ENCODE measurements at regions not wholly inside any gene's neighbourhood (a gene's known extent, or its start where the extent isn't known, plus 50 kb on each side); places are given as distances from the start of the nearest gene placed in this dataset.

- no peak for DNase-seq (ENCODE audit: low read depth, low spot score)
- in situ Hi-C loops (cut with HindIII; ENCODE audit: low pct_unique_long_range_greater_than_20kb, low sequenced_read_pairs), result no loop called here
- Histone ChIP-seq H3K4me1 (ENCODE audit: control insufficient read depth, insufficient read depth, low read length) (no peaks in the 10 kb centered on the region), H3K27ac (ENCODE audit: low read length) (no peak overlapping the region), H3K36me3 (ENCODE audit: control insufficient read depth, insufficient read depth, low read length) (no peaks in the 10 kb centered on the region), H3K9me3 (ENCODE audit: control insufficient read depth, insufficient read depth, low read depth, low read length) (no peaks in the 10 kb centered on the region), H3K27me3 (ENCODE audit: control insufficient read depth, insufficient read depth, low read length) (no peaks in the 10 kb centered on the region), H3K4me3 (ENCODE audit: low read depth in 2 of 2, low read length in 2 of 2) (no peak overlapping the region)
- no peak for TF ChIP-seq TCF7L2 (IDR thresholded peaks at IDR 0.05; ENCODE audit: low read depth, low read length)
- TF ChIP-seq, protein P1, sequence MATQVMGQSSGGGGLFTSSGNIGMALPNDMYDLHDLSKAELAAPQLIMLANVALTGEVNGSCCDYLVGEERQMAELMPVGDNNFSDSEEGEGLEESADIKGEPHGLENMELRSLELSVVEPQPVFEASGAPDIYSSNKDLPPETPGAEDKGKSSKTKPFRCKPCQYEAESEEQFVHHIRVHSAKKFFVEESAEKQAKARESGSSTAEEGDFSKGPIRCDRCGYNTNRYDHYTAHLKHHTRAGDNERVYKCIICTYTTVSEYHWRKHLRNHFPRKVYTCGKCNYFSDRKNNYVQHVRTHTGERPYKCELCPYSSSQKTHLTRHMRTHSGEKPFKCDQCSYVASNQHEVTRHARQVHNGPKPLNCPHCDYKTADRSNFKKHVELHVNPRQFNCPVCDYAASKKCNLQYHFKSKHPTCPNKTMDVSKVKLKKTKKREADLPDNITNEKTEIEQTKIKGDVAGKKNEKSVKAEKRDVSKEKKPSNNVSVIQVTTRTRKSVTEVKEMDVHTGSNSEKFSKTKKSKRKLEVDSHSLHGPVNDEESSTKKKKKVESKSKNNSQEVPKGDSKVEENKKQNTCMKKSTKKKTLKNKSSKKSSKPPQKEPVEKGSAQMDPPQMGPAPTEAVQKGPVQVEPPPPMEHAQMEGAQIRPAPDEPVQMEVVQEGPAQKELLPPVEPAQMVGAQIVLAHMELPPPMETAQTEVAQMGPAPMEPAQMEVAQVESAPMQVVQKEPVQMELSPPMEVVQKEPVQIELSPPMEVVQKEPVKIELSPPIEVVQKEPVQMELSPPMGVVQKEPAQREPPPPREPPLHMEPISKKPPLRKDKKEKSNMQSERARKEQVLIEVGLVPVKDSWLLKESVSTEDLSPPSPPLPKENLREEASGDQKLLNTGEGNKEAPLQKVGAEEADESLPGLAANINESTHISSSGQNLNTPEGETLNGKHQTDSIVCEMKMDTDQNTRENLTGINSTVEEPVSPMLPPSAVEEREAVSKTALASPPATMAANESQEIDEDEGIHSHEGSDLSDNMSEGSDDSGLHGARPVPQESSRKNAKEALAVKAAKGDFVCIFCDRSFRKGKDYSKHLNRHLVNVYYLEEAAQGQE (IDR thresholded peaks at IDR 0.05; ENCODE audit: insufficient read depth in 1 of 2, low read depth in 2 of 2, low read length in 1 of 2), result no peak
- TF ChIP-seq CTCF (IDR thresholded peaks at IDR 0.05), result no peak
- TF ChIP-seq SIN3A (IDR thresholded peaks at IDR 0.05; ENCODE audit: borderline replicate concordance, insufficient read depth, low read depth, low read length), result no peak
- TF ChIP-seq POLR2AphosphoS5 (IDR thresholded peaks at IDR 0.05; ENCODE audit: low read depth, low read length), result no peak
- ChIA-PET POLR2A (no interaction called here), CTCF (no interaction called here)
- intact Hi-C loops (cut with micrococcal nuclease; ENCODE audit: unreplicated experiment), result no loop called here
- ATAC-seq, result no peak
- no TSS peak for BruUV-seq (replicated peaks)
Measured at GRCh38 chr17:22515599-22515998, 823.3 kb downstream of the KCNJ18 start.

- TF ChIP-seq, protein P1 (IDR thresholded peaks at IDR 0.05; ENCODE audit: insufficient read depth in 1 of 2, low read depth in 2 of 2, low read length in 1 of 2), result no peak
- no peak for TF ChIP-seq TCF7L2 (IDR thresholded peaks at IDR 0.05; ENCODE audit: low read depth, low read length)
- no peak for TF ChIP-seq SIN3A (IDR thresholded peaks at IDR 0.05; ENCODE audit: borderline replicate concordance, insufficient read depth, low read depth, low read length)
- TF ChIP-seq CTCF (IDR thresholded peaks at IDR 0.05), result no peak
- no peak for TF ChIP-seq POLR2AphosphoS5 (IDR thresholded peaks at IDR 0.05; ENCODE audit: low read depth, low read length)
- H3K27ac ChIP-seq (ENCODE audit: low read length), result no peak overlapping the region
- no peaks in the 10 kb centered on the region for H3K9me3 ChIP-seq (ENCODE audit: control insufficient read depth, insufficient read depth, low read depth, low read length)
- DNase-seq (ENCODE audit: low read depth, low spot score) (no peak), ATAC-seq (no peak)
- intact Hi-C loops (cut with micrococcal nuclease; ENCODE audit: unreplicated experiment) (no loop called here), in situ Hi-C loops (cut with HindIII; ENCODE audit: low pct_unique_long_range_greater_than_20kb, low sequenced_read_pairs) (no loop called here)
- BruUV-seq (replicated peaks), result no TSS peak
- POLR2A ChIA-PET, result no interaction called here
- H3K36me3 ChIP-seq (ENCODE audit: control insufficient read depth, insufficient read depth, low read length), result no peaks in the 10 kb centered on the region
- no peaks in the 10 kb centered on the region for H3K4me1 ChIP-seq (ENCODE audit: control insufficient read depth, insufficient read depth, low read length)
- H3K27me3 ChIP-seq (ENCODE audit: control insufficient read depth, insufficient read depth, low read length), result no peaks in the 10 kb centered on the region
- CTCF ChIA-PET, result no interaction called here
- no peak overlapping the region for H3K4me3 ChIP-seq (ENCODE audit: low read depth in 2 of 2, low read length in 2 of 2)
Measured at GRCh38 chr17:22516861-22517636, 824.7 kb downstream of the KCNJ18 start.

All from Panc1 (cell line).